Smooth muscle cell (in vitro differentiated cells): ENCODE measurements at regions not wholly inside any gene's neighbourhood (a gene's known extent, or its start where the extent isn't known, plus 50 kb on each side); places are given as distances from the start of the nearest gene placed in this dataset.
"Not testable (repeated sequence)": the region's sequence is repeated elsewhere in the genome, so short reads cannot be mapped to it uniquely, and the experiment has no call there.

Source experiments
- DNase-seq: peaks from one replicate; lab custom pipeline; 2025; ENCODE audit not compliant: unreplicated experiment; lab: John Stamatoyannopoulos, UW
- H2AFZ ChIP-seq: fragments of 200-600 bp; sonication (generic); 2 replicates; pipeline ENCODE4 v1.6.0; 2016; ENCODE audit warnings: antibody characterized with exemption, low read depth, mild to moderate bottlenecking
- H3F3A ChIP-seq: fragments of 200-600 bp; sonication (generic); 2 replicates; pipeline ENCODE4 v1.6.0; 2017; ENCODE audit warnings: antibody characterized with exemption, low read depth
- H3K27ac ChIP-seq: fragments of 200-600 bp; sonication (generic); 2 replicates; pipeline ENCODE4 v1.5.1; 2016; ENCODE audit warnings: low read depth, mild to moderate bottlenecking
- H3K27me3 ChIP-seq: fragments of 200-600 bp; sonication (generic); 2 replicates; pipeline ENCODE4 v1.6.1; 2016; ENCODE audit warnings: low read depth, mild to moderate bottlenecking
- H3K36me3 ChIP-seq: fragments of 200-600 bp; sonication (generic); 2 replicates; pipeline ENCODE4 v1.5.1; 2016; ENCODE audit warnings: low read depth
- H3K4me1 ChIP-seq: fragments of 200-600 bp; sonication (generic); 2 replicates; pipeline ENCODE4 v1.5.1; 2016; ENCODE audit warnings: low read depth
- H3K4me2 ChIP-seq: fragments of 200-600 bp; sonication (generic); 2 replicates; pipeline ENCODE4 v1.6.0; 2016; ENCODE audit warnings: mild to moderate bottlenecking
- H3K4me3 ChIP-seq: fragments of 200-600 bp; sonication (generic); 2 replicates; pipeline ENCODE4 v1.5.1; 2016; ENCODE audit warnings: mild to moderate bottlenecking
- H3K79me2 ChIP-seq: fragments of 200-600 bp; sonication (generic); 2 replicates; pipeline ENCODE4 v1.6.0; 2016; ENCODE audit warnings: low read depth, mild to moderate bottlenecking
- H3K9ac ChIP-seq: fragments of 200-600 bp; sonication (generic); 2 replicates; pipeline ENCODE4 v1.6.0; 2016; ENCODE audit warnings: low read depth
- H3K9me3 ChIP-seq: fragments of 200-600 bp; sonication (generic); replicated peaks from 2 replicates; pipeline ENCODE4 v1.5.1; 2016; ENCODE audit warnings: low read depth
- H4K20me1 ChIP-seq: fragments of 200-600 bp; sonication (generic); 2 replicates; pipeline ENCODE4 v1.6.0; 2016; ENCODE audit warnings: low read depth
- CTCF ChIP-seq: fragments of 200-600 bp; sonication (generic); IDR thresholded peaks from 2 replicates; pipeline ENCODE4 v1.5.1; 2017; ENCODE audit warnings: borderline replicate concordance, mild to moderate bottlenecking, antibody characterized with exemption; ENCODE audit not compliant: insufficient read depth, poor library complexity, severe bottlenecking
- WGBS: methylation state at CpG from one replicate; pipeline ENCODE4 v1.1.7; 2016; ENCODE audit warnings: low lambda C conversion rate; 5-methylcytosine and 5-hydroxymethylcytosine counted together

- no peak for DNase-seq
- Histone ChIP-seq H2AFZ (no peak overlapping the region), H3F3A (no peaks in the 10 kb centered on the region), H3K79me2 (peaks cover 19% of the 10 kb centered on the region), H3K27me3 (no peaks in the 10 kb centered on the region), H3K4me2 (no peak overlapping the region), H3K4me1 (no peaks in the 10 kb centered on the region), H3K9ac (no peak overlapping the region), H3K27ac (no peak overlapping the region), H3K9me3 (no peaks in the 10 kb centered on the region), H4K20me1 (no peaks in the 10 kb centered on the region), H3K36me3 (no peaks in the 10 kb centered on the region), H3K4me3 (no peak overlapping the region)
- WGBS, result 100% methylated on average over 2 of the region's 2 CpGs
- no peak for TF ChIP-seq CTCF
Observed at GRCh38 chr21:14058566-14058965, 152.2 kb downstream of the LIPI start.

DNA sequence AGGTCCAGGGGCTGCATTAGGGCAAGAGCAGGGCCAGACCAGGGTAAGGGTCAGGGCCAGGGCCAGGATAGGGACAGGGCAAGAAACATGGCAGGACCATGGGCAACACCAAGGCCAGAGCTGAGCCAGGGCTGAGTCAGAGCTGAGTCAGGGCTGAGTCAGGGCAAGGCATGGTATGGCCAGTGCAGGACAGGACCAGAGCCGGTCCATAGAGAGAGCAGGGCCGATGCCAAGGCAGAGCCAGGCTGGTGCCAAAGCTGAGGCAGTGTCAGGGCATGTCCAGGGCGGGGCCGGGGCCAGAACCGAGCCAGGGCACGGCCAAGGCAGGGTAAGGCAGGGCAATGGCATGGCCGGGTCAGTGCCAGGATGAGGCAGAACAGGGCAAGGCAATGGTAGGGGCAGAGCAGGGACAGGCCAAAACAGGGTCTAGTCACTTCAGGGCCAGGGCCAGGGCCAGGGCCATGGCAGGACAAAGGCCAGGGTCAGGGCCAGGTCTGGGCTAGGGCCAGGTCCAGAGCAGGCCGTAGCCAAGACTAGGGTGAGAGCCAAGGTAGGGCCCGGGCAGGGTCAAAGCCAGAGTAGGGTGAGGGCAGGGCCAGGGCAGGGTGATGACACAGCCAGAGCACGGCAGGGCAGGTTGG lies 152.8 kb downstream of the LIPI start:
- not testable (repeated sequence) for H2AFZ ChIP-seq, H3K4me3 ChIP-seq, H4K20me1 ChIP-seq, H3F3A ChIP-seq, H3K4me1 ChIP-seq, H3K27ac ChIP-seq, H3K36me3 ChIP-seq, H3K27me3 ChIP-seq, DNase-seq, H3K9me3 ChIP-seq, H3K9ac ChIP-seq, H3K4me2 ChIP-seq
- peaks cover 23% of the 10 kb centered on the region for H3K79me2 ChIP-seq
- 93% methylated on average over 10 of the region's 10 CpGs for WGBS

GRCh38 chr21:14057313-14057712 lies 153.4 kb downstream of the LIPI start:
- Histone ChIP-seq H3K9me3 (no peaks in the 10 kb centered on the region), H3K27ac (no peak overlapping the region), H3K27me3 (no peaks in the 10 kb centered on the region), H3K36me3 (no peaks in the 10 kb centered on the region), H3K4me3 (no peak overlapping the region), H3K4me1 (no peaks in the 10 kb centered on the region), H2AFZ (no peak overlapping the region), H3K9ac (no peak overlapping the region), H4K20me1 (no peaks in the 10 kb centered on the region), H3K79me2 (peaks cover 30% of the 10 kb centered on the region), H3F3A (no peaks in the 10 kb centered on the region), H3K4me2 (no peak overlapping the region)
- 100% methylated on average over 4 of the region's 4 CpGs for WGBS
- no peak for TF ChIP-seq CTCF
- DNase-seq, result no peak

DNA sequence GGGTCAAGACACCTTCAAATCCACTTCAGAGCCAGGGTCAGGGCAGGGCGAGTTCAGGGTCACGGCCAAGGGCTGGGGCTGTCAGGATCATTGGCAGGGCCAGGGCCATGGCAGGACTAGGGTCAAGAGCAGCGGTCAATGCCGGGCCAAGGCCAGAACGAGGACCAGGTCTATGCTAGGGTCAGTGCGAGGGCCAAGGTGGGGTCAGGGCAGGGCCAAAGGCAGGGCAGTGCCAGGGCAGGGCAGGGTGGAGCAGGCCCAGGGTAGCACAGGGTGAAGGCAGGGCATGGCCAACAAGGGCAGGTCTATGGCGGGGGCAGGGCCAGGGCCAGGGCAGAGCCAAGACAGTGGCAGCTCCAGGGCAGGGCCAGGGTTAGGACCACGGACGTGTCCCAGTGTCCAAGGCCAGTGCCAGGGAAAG lies 154.0 kb downstream of the LIPI start:
- no peak for TF ChIP-seq CTCF
- Histone ChIP-seq H3K27ac (no peak overlapping the region), H3K9ac (no peak overlapping the region), H3K79me2 (peaks cover 35% of the 10 kb centered on the region), H3K4me2 (no peak overlapping the region), H3K9me3 (no peaks in the 10 kb centered on the region), H3K4me1 (no peaks in the 10 kb centered on the region), H3K36me3 (no peaks in the 10 kb centered on the region), H2AFZ (no peak overlapping the region), H3F3A (no peaks in the 10 kb centered on the region), H4K20me1 (no peaks in the 10 kb centered on the region), H3K4me3 (no peak overlapping the region), H3K27me3 (no peaks in the 10 kb centered on the region)
- WGBS, result 94% methylated on average over 9 of the region's 9 CpGs
- no peak for DNase-seq

DNA sequence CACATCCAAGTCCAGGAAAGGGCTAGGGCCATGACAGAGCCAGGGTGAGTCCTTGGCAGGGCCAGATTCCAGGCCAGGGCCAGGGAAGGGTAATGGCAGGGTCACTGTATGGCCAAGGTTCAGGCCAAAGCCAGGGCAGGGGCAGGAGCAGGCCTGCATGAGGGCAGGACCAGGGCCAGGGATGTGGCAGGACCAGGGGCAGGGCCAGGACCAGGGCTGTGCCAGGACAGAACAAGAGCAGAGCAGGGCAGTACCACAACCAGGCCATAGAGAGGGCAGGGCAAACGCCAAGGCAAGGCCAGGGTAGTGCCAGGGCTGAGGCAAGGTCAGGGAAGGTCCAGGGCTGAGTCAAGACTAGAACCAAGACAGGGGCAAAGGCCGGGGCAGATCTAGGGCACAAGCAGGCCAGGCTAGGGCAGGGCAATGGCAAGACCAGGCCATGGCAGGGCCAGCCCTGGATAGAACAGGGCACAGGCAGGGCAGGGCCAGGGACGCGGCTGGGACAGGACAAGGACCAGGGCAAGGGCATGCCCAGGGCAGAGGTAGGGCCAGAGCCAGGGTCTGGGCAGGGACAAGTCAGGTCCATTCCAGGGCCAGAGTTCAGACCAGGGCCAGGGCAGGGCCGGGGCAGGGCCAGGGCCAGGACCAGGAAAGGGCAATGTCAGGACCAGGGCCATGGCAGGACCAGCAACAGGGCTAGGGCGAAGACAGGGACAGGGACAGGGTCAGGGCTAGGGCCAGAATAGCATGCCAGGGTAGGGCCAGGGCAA lies 154.8 kb downstream of the LIPI start:
- DNase-seq, H3K36me3 ChIP-seq, H3K9me3 ChIP-seq, H4K20me1 ChIP-seq, H3K27ac ChIP-seq, H3K4me3 ChIP-seq, H3K27me3 ChIP-seq, H3K9ac ChIP-seq, H2AFZ ChIP-seq, H3K4me1 ChIP-seq, H3K4me2 ChIP-seq, H3F3A ChIP-seq: not testable (repeated sequence)
- WGBS, result 96% methylated on average over 6 of the region's 6 CpGs
- peaks cover 44% of the 10 kb centered on the region for H3K79me2 ChIP-seq
